ENCODE measurements at regions not wholly inside any gene's neighbourhood (a gene's known extent, or its start where the extent isn't known, plus 50 kb on each side); places are given as distances from the start of the nearest gene placed in this dataset.

DNA sequence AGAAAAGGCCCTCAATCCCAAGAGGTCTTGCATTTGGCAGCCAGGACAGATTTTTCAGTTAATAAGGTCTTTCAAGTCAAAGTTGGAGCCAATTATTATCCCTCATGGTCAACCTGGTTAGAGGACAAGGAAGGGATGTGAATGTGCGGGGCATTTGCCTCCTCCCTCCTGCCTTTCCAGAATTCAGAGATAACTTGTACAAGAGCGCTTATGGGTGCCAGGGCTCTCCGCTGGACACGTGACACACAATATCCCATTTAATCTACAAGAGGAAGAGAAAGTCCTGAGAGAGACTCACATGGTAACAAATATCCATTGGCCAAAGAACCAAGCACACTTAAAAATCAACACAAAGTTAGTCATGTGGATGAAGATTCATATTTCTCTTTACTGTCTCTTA, 78.5 kb upstream of the ST8SIA2 start:
- peaks cover 0 to 4% (median 0%) of the 10 kb centered on the region in 4 donors for H3K4me1 ChIP-seq
- DNase-seq (ENCODE audit: extremely low spot score), result no peak
- peaks cover 0 to 12% (median 0%) of the 10 kb centered on the region in 4 donors for H3K27me3 ChIP-seq
- peaks cover 0 to 10% (median 0%) of the 10 kb centered on the region in 4 donors for H3K9me3 ChIP-seq
- TF ChIP-seq POLR2AphosphoS5 (IDR thresholded peaks at IDR 0.05) (no peak), POLR2A (IDR thresholded peaks at IDR 0.05; ENCODE audit: low read depth) (no peak), EP300 (IDR thresholded peaks at IDR 0.05) (no peak)
- TF ChIP-seq, protein P1, sequence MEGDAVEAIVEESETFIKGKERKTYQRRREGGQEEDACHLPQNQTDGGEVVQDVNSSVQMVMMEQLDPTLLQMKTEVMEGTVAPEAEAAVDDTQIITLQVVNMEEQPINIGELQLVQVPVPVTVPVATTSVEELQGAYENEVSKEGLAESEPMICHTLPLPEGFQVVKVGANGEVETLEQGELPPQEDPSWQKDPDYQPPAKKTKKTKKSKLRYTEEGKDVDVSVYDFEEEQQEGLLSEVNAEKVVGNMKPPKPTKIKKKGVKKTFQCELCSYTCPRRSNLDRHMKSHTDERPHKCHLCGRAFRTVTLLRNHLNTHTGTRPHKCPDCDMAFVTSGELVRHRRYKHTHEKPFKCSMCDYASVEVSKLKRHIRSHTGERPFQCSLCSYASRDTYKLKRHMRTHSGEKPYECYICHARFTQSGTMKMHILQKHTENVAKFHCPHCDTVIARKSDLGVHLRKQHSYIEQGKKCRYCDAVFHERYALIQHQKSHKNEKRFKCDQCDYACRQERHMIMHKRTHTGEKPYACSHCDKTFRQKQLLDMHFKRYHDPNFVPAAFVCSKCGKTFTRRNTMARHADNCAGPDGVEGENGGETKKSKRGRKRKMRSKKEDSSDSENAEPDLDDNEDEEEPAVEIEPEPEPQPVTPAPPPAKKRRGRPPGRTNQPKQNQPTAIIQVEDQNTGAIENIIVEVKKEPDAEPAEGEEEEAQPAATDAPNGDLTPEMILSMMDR (IDR thresholded peaks at IDR 0.05), result no peak
- intact Hi-C loops (cut with DNase I), result no loop called here
- no peak overlapping the region for H3K4me3 ChIP-seq
- H3K36me3 ChIP-seq, result no peaks in the 10 kb centered on the region
- no peak overlapping the region for H3K27ac ChIP-seq (replicated peaks in 1 of 4)
- 87% methylated on average over 4 of the region's 4 CpGs for WGBS

DNA sequence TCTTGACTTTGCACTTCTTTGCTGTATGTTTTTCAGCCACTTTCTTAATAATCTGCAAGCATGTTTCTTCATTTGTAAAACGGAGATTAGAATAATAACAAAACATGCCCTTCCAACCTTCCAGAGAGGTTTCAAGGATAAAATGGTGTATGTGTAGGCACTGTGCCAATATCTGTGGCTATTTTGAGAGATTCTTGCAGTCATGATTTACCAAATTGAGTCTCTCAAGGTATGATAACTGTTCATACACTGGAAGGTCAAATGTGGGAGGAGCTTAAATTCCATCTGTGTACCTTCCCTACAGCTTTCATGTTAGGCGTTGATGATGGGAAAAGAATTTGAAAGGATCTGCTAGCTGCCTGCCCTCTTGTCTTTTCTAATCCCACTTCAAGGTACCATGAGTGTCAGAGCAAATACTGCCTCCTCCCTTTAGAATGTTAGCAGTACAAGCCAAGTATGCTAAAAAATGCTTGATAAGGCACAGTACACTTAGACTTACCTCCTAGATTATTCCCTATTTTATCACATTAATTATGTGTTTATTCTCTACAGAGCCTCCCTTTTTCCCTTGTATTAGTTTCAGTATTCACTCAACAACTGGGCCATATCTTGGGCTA, 78.0 kb upstream of the ST8SIA2 start:
- no peak overlapping the region for H3K4me3 ChIP-seq
- no peaks in the 10 kb centered on the region for H3K36me3 ChIP-seq
- peaks cover 0 to 10% (median 0%) of the 10 kb centered on the region in 4 donors for H3K9me3 ChIP-seq
- peaks cover 0 to 12% (median 0%) of the 10 kb centered on the region in 4 donors for H3K27me3 ChIP-seq
- peaks cover 0 to 4% (median 0%) of the 10 kb centered on the region in 4 donors for H3K4me1 ChIP-seq
- intact Hi-C loops (cut with DNase I), result no loop called here
- no peak overlapping the region for H3K27ac ChIP-seq (replicated peaks in 1 of 4)
- TF ChIP-seq, protein P1 (IDR thresholded peaks at IDR 0.05), result no peak
- TF ChIP-seq POLR2AphosphoS5 (IDR thresholded peaks at IDR 0.05) (no peak), EP300 (IDR thresholded peaks at IDR 0.05) (no peak), POLR2A (IDR thresholded peaks at IDR 0.05; ENCODE audit: low read depth) (no peak)
- WGBS, result 49% methylated on average over 2 of the region's 2 CpGs
- DNase-seq (ENCODE audit: extremely low spot score), result no peak

DNA sequence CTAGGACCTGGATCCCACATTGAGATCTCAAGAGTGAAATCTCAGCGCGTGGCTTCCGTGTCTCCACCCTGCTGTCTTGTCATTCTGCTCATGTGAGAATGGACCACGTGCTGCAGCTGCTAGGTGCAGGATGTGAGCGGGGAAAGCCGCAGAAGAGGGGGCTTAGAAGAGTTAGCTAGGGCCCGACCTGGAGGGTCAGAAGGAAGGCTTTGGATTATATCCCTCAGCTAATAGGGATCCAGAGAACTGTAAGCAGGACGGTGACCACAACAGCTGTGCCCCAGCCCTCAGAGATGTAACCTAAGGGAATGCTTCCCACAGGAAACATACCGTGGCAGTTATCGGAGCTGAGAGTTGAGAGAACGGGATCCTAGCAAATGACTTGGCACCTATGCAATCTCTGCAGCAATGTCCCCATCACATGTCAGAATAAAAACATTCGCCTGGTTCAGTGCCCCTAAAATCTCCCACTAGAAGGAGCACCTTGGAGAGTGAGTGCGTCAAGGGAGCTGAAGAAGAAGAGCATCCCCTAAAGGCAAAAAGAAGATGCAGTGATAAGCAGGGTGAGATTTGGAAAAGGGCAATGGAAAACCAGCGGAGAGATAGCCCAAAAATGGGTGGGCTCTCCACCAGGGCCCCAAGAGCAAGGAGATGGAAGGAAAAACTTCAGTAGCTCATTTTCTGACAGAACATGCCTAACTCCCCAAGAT, 76.9 kb upstream of the ST8SIA2 start:
- no peak overlapping the region for H3K27ac ChIP-seq (replicated peaks in 1 of 4)
- H3K36me3 ChIP-seq, result no peaks in the 10 kb centered on the region
- TF ChIP-seq, protein P1 (IDR thresholded peaks at IDR 0.05), result no peak
- TF ChIP-seq POLR2A (IDR thresholded peaks at IDR 0.05; ENCODE audit: low read depth) (no peak), EP300 (IDR thresholded peaks at IDR 0.05) (no peak), POLR2AphosphoS5 (IDR thresholded peaks at IDR 0.05) (no peak)
- 77% methylated on average over 12 of the region's 14 CpGs for WGBS
- H3K4me3 ChIP-seq, result no peak overlapping the region
- DNase-seq (ENCODE audit: extremely low spot score), result no peak
- peaks cover 0 to 4% (median 0%) of the 10 kb centered on the region in 4 donors for H3K4me1 ChIP-seq
- intact Hi-C loops (cut with DNase I), result no loop called here
- H3K9me3 ChIP-seq, result peaks cover 0 to 10% (median 0%) of the 10 kb centered on the region in 4 donors
- H3K27me3 ChIP-seq, result peaks cover 0 to 12% (median 0%) of the 10 kb centered on the region in 4 donors

DNA sequence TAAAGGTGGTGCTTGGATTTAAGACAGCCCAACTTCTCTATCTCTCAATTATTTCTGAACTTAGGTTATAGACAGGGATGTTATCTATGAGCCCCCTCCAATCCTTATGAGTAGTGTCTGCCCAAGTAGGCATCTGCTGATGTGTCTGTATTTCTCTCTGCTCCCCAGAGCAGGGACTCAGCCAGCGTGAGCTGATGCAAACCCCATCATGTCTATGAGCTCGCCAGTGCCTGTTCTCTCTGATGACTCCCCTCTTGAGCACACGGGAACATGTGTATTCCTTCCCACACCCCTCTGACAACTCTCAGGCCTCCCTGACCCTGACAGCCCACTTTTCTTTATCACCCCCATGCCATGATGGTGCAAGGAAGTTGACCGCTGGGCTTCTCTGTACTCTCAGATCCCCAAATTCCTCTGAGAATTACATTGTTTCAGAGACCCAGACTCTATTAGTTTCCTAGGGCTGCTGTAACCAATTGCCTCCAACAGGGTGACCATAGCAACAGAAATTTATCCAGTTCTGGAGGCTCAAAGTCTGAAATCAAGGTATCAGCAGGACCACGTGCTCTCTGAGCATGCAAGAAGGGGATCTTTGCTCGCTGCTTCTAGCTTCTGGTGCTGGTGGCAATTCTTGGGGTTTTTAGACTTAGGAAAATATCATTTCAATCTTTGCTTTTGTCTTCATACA, 73.5 kb upstream of the ST8SIA2 start:
- WGBS, result 85% methylated on average over 6 of the region's 6 CpGs
- Histone ChIP-seq H3K4me3 (no peak overlapping the region), H3K27me3 (peaks cover 0 to 12% (median 0%) of the 10 kb centered on the region in 4 donors), H3K36me3 (no peaks in the 10 kb centered on the region), H3K9me3 (no peaks in the 10 kb centered on the region), H3K27ac (replicated peaks in 1 of 4) (no peak overlapping the region), H3K4me1 (peaks cover 0 to 21% (median 10%) of the 10 kb centered on the region in 4 donors)
- DNase-seq (ENCODE audit: extremely low spot score), result no peak
- intact Hi-C loops (cut with DNase I), result no loop called here
- TF ChIP-seq POLR2A (IDR thresholded peaks at IDR 0.05; ENCODE audit: low read depth) (no peak), EP300 (IDR thresholded peaks at IDR 0.05) (no peak), POLR2AphosphoS5 (IDR thresholded peaks at IDR 0.05) (no peak)
- TF ChIP-seq, protein P1 (IDR thresholded peaks at IDR 0.05), result no peak
